ENCODE measurements at regions not wholly inside any gene's neighbourhood (a gene's known extent, or its start where the extent isn't known, plus 50 kb on each side); places are given as distances from the start of the nearest gene placed in this dataset.

DNA sequence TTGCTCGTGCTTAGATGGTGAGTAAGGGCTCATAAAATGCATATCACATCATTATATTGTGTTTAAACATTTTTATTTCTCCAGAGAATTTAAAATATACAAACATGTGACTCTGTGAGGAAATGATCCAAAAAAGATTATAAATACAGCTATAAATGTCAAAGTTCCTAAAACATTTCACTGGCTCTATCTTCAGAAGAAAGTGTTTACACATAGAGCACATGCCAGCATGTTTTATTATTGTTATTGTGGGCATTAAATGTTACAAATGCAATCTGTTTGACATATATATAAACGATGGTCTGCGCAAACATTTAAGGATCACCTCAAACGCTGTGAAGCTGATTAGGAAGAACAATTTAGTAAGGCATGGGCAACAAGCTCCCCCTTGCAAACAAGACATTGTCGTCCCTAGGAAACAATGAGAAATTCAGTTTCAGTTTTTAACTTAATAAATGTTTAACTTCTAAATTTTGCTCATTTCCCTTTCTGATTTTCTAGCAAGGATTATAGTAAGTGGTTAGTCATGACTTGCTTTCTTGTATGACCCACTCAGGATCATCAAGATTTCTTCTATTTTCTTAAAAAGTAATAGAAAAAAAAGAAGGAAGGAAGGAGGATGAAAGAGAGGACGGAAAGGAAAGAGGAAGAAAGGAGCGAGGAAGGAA lies 207.5 kb downstream of the SATB1 start:
- DNase-seq (ENCODE audit: low read depth, low spot score): no peak

DNA sequence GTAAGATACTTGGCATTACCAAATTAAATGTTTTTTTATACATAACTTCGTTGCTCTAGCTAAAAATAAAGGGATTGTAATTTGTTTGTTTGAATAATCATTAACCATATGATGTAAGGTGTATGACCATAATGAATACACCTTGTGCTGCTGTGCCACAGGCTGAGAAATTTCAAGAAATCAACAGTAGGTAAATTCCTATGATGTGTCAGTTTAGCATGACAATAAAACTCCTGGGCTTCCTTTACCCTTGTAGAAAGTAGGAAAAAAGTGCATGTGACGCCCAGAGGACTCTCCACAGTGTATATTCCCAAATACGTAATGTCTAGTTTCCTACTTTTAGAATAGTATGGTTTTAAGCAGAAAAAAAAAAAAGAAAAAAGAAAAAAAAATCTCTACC lies 208.1 kb downstream of the SATB1 start:
- Mint-ChIP-seq H3K9me3 (no peaks in the 10 kb centered on the region), H3K27me3 (ENCODE audit: low read depth) (no peaks in the 10 kb centered on the region), H3K36me3 (ENCODE audit: low read depth) (no peaks in the 10 kb centered on the region), H3K4me3 (no peak overlapping the region), H3K27ac (ENCODE audit: unreplicated experiment) (no peak overlapping the region), H3K4me1 (peaks cover 8% of the 10 kb centered on the region)
- no peak for DNase-seq (ENCODE audit: low read depth, low spot score)
- TF ChIP-seq, protein P1, sequence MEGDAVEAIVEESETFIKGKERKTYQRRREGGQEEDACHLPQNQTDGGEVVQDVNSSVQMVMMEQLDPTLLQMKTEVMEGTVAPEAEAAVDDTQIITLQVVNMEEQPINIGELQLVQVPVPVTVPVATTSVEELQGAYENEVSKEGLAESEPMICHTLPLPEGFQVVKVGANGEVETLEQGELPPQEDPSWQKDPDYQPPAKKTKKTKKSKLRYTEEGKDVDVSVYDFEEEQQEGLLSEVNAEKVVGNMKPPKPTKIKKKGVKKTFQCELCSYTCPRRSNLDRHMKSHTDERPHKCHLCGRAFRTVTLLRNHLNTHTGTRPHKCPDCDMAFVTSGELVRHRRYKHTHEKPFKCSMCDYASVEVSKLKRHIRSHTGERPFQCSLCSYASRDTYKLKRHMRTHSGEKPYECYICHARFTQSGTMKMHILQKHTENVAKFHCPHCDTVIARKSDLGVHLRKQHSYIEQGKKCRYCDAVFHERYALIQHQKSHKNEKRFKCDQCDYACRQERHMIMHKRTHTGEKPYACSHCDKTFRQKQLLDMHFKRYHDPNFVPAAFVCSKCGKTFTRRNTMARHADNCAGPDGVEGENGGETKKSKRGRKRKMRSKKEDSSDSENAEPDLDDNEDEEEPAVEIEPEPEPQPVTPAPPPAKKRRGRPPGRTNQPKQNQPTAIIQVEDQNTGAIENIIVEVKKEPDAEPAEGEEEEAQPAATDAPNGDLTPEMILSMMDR (conservative IDR thresholded peaks at IDR 0.05): no peak

More for the DNA sequence above, 207.5 kb downstream of the SATB1 start:
- Mint-ChIP-seq H3K27ac (ENCODE audit: unreplicated experiment) (no peak overlapping the region), H3K4me3 (no peak overlapping the region), H3K9me3 (no peaks in the 10 kb centered on the region), H3K27me3 (ENCODE audit: low read depth) (no peaks in the 10 kb centered on the region), H3K36me3 (ENCODE audit: low read depth) (no peaks in the 10 kb centered on the region), H3K4me1 (peaks cover 14% of the 10 kb centered on the region)
- TF ChIP-seq, protein P1 (conservative IDR thresholded peaks at IDR 0.05): no peak

DNA sequence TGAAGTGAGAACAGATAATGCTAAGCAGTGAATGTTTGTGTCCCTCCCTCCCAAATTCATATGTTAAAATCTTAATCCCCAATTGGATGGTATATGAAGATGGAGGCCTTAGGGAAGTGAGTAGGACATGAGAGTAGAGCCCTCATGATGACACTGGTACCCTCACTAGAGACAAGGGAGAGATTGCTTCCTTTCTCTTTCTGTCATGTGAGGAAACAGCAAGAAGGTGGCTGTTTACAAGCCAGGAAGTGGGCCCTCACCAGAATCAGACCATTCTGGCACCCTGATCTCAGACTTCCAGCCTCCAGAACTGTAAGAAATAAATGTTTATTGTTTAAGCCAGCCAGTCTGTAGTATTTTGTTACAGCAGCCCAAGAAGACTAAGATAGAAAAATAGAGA lies 209.5 kb downstream of the SATB1 start:
- Mint-ChIP-seq H3K27ac (ENCODE audit: unreplicated experiment) (no peak overlapping the region), H3K4me1 (peaks cover 4% of the 10 kb centered on the region), H3K36me3 (ENCODE audit: low read depth) (no peaks in the 10 kb centered on the region), H3K9me3 (no peaks in the 10 kb centered on the region), H3K27me3 (ENCODE audit: low read depth) (no peaks in the 10 kb centered on the region), H3K4me3 (no peak overlapping the region)
- TF ChIP-seq, protein P1 (conservative IDR thresholded peaks at IDR 0.05): no peak
- no peak for DNase-seq (ENCODE audit: low read depth, low spot score)

DNA sequence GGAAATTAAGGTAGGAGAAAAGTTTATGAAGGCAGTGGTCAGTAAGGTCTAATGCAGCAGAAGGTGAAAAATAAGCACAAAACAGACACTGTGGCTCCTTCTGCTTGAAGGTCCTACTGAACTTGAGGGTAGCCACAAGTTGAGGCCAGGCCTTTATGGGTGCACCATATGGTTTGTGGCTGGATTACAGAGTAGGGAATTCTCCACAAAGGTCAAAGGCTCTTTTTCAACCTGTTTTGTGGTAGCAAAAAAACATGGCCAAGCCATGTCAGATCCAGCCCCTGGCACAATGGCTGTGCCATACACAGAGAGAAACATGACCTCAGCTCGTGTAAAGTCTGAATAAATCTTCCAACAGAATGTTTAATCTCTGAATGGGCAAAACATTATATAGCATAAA lies 214.0 kb downstream of the SATB1 start:
- H3K9me3 Mint-ChIP-seq: no peaks in the 10 kb centered on the region
- no peak for DNase-seq (ENCODE audit: low read depth, low spot score)
- no peaks in the 10 kb centered on the region for H3K27me3 Mint-ChIP-seq (ENCODE audit: low read depth)
- no peak overlapping the region for H3K4me3 Mint-ChIP-seq
- H3K36me3 Mint-ChIP-seq (ENCODE audit: low read depth): peaks cover 6% of the 10 kb centered on the region
- TF ChIP-seq, protein P1 (conservative IDR thresholded peaks at IDR 0.05): no peak
- H3K4me1 Mint-ChIP-seq: no peaks in the 10 kb centered on the region
- H3K27ac Mint-ChIP-seq (ENCODE audit: unreplicated experiment): no peak overlapping the region

DNA sequence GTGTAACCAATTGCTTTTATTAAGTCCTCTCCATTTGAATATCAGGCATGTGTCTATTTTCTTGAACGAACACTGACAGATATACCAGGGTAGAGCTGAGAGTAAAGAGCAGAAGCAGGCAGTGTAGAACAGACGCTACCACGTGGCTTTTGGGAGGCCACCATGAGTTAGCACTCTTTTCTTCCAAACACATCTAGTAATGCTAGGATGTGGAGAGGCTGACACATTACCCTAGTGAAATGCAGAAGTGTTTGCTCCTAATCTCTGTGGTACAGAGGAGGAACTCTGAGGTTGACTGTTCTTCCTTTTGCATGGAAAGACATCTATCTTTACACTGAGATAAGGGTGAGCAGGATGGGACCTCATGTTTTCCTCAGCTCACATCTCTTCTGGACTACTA lies 216.3 kb downstream of the SATB1 start:
- H3K27me3 Mint-ChIP-seq (ENCODE audit: low read depth): no peaks in the 10 kb centered on the region
- peaks cover 10% of the 10 kb centered on the region for H3K36me3 Mint-ChIP-seq (ENCODE audit: low read depth)
- no peak for DNase-seq (ENCODE audit: low read depth, low spot score)
- H3K4me1 Mint-ChIP-seq: no peaks in the 10 kb centered on the region
- H3K4me3 Mint-ChIP-seq: no peak overlapping the region
- H3K9me3 Mint-ChIP-seq: peaks cover 2% of the 10 kb centered on the region
- H3K27ac Mint-ChIP-seq (ENCODE audit: unreplicated experiment): no peak overlapping the region
- TF ChIP-seq, protein P1 (conservative IDR thresholded peaks at IDR 0.05): no peak
